H1 (cell line): ENCODE measurements at regions not wholly inside any gene's neighbourhood (a gene's known extent, or its start where the extent isn't known, plus 50 kb on each side); places are given as distances from the start of the nearest gene placed in this dataset.

Experiments
- CTCF ChIA-PET: fragments of 300-600 bp; sonication (Branson Sonifier 250); formaldehyde crosslinking; loops from one replicate; lab custom pipeline; 2021; ENCODE audit not compliant: partially characterized antibody; lab: Charles Lee
- POLR2A ChIA-PET: fragments of 300-600 bp; sonication (Branson Sonifier 250); formaldehyde crosslinking; loops from one replicate; lab custom pipeline; 2021; ENCODE audit warnings: inconsistent platforms; ENCODE audit not compliant: partially characterized antibody; lab: Charles Lee
- DNase-seq, 2 experiments: peaks; one replicate each; pipeline versions ENCODE4 v3.0.0 to v3.0.0-alpha.2; 2010 to 2022; ENCODE audit warnings: low spot score in 2 of 2, low read depth in 1 of 2, mixed read lengths in 1 of 2
- FAIRE-seq: peaks from 2 replicates; lab custom pipeline; 2011; peaks lifted over from hg19 to GRCh38; lab: Jason Lieb, UNC
- H2AFZ ChIP-seq: 2 replicates; pipeline ENCODE4 v1.8.1; 2012; ENCODE audit warnings: low read length, inconsistent platforms
- H2AK5ac ChIP-seq: 2 replicates; pipeline ENCODE4 v1.6.1; 2013; ENCODE audit warnings: low read depth, low read length
- H2BK120ac ChIP-seq: replicated peaks from 2 replicates; pipeline ENCODE3; 2013; ENCODE audit warnings: low read depth, low read length, inconsistent platforms
- H2BK12ac ChIP-seq: 2 replicates; pipeline ENCODE4 v1.6.1; 2013; ENCODE audit warnings: low read depth, low read length
- H2BK15ac ChIP-seq: 2 replicates; pipeline ENCODE4 v1.6.1; 2013; ENCODE audit warnings: low read length
- H2BK20ac ChIP-seq: 2 replicates; pipeline ENCODE4 v1.6.1; 2013; ENCODE audit warnings: low read length
- H2BK5ac ChIP-seq: 2 replicates; pipeline ENCODE4 v1.6.1; 2013; ENCODE audit warnings: low read depth, low read length
- H3K14ac ChIP-seq: 2 replicates; pipeline ENCODE4 v1.6.1; 2013; ENCODE audit warnings: inconsistent platforms; ENCODE audit not compliant: insufficient read length
- H3K18ac ChIP-seq: 2 replicates; pipeline ENCODE4 v1.6.1; 2013; ENCODE audit warnings: low read length; ENCODE audit errors: extremely low read depth
- H3K23ac ChIP-seq: 2 replicates; pipeline ENCODE4 v1.6.1; 2013; ENCODE audit warnings: inconsistent platforms; ENCODE audit not compliant: insufficient read length
- H3K23me2 ChIP-seq: 2 replicates; pipeline ENCODE4 v1.6.1; 2013; ENCODE audit warnings: low read depth, low read length
- H3K27ac ChIP-seq: 2 replicates; pipeline ENCODE4 v1.6.1; 2011; ENCODE audit warnings: low read depth, low read length, inconsistent platforms
- H3K27me3 ChIP-seq, 4 experiments: replicated peaks in 1 of 4; 1 replicate in 1 of 4; 2 replicates in 3 of 4; pipeline versions ENCODE4 v1.6.1 to v1.8.1; 2011 to 2013; ENCODE audit warnings: low read length in 3 of 4, mild to moderate bottlenecking in 3 of 4, inconsistent platforms in 2 of 4, mixed read lengths in 2 of 4, moderate library complexity in 1 of 4; ENCODE audit not compliant: control insufficient read depth in 3 of 4, insufficient read depth in 3 of 4; ENCODE audit errors: extremely low read depth in 1 of 4
- H3K36me3 ChIP-seq, 4 experiments: 2 replicates each; pipeline versions ENCODE4 v1.6.1 to v1.8.1; 2011 to 2013; ENCODE audit warnings: mild to moderate bottlenecking in 4 of 4, low read length in 3 of 4, moderate library complexity in 2 of 4, control low read depth in 1 of 4, inconsistent platforms in 1 of 4; ENCODE audit not compliant: insufficient read depth in 4 of 4, control insufficient read depth in 2 of 4
- H3K4ac ChIP-seq: replicated peaks from 2 replicates; pipeline ENCODE3; 2013; ENCODE audit warnings: low read length, low read depth, mixed read lengths, inconsistent platforms; ENCODE audit not compliant: insufficient read length
- H3K4me1 ChIP-seq, 4 experiments: replicated peaks in 1 of 4; 1 replicate in 1 of 4; 2 replicates in 3 of 4; pipeline versions ENCODE4 v1.6.1 to v1.8.1; 2011 to 2013; ENCODE audit warnings: low read length in 3 of 4, inconsistent platforms in 2 of 4, mixed read lengths in 1 of 4; ENCODE audit not compliant: insufficient read depth in 4 of 4, control insufficient read depth in 3 of 4
- H3K4me2 ChIP-seq, 2 experiments: 2 replicates each; pipeline versions ENCODE4 v1.6.1 to v1.8.1; 2011 to 2013; ENCODE audit warnings: low read depth in 2 of 2, low read length in 2 of 2, control low read depth in 1 of 2, inconsistent platforms in 1 of 2, mild to moderate bottlenecking in 1 of 2; ENCODE audit not compliant: insufficient read depth in 1 of 2
- H3K4me3 ChIP-seq, 4 experiments: fragments of 200-600, 300-600 bp in 1 of 4; sonication (generic), shearing (Covaris generic), sonication (Bioruptor Twin) in 1 of 4; 2 replicates each; pipeline versions ENCODE4 v1.5.1 to v1.8.1; 2011 to 2016; ENCODE audit warnings: low read length in 4 of 4, low read depth in 3 of 4, control low read depth in 2 of 4, inconsistent platforms in 2 of 4, mild to moderate bottlenecking in 2 of 4, mixed read lengths in 1 of 4, moderate library complexity in 1 of 4; ENCODE audit not compliant: insufficient read depth in 2 of 4; ENCODE audit errors: extremely low read depth in 1 of 4
- H3K56ac ChIP-seq: replicated peaks from 2 replicates; pipeline ENCODE3; 2013; ENCODE audit warnings: low read depth, mild to moderate bottlenecking, mixed read lengths, low read length, inconsistent platforms; ENCODE audit not compliant: insufficient read length
- H3K79me1 ChIP-seq: 2 replicates; pipeline ENCODE4 v1.6.1; 2013; ENCODE audit warnings: low read depth, low read length, control low read depth
- H3K79me2 ChIP-seq, 2 experiments: 2 replicates each; pipeline versions ENCODE4 v1.6.1 to v1.8.1; 2012 to 2013; ENCODE audit warnings: low read length in 2 of 2, mild to moderate bottlenecking in 2 of 2, inconsistent platforms in 1 of 2; ENCODE audit not compliant: insufficient read depth in 2 of 2, control insufficient read depth in 1 of 2
- H3K9ac ChIP-seq, 4 experiments: replicated peaks in 1 of 4; 1 replicate in 1 of 4; 2 replicates in 3 of 4; pipeline versions ENCODE4 v1.6.1 to v1.8.1; 2011 to 2013; ENCODE audit warnings: low read depth in 3 of 4, low read length in 3 of 4, control low read depth in 2 of 4, mild to moderate bottlenecking in 2 of 4, moderate library complexity in 2 of 4, inconsistent platforms in 1 of 4; ENCODE audit errors: extremely low read depth in 1 of 4
- H3K9me3 ChIP-seq, 2 experiments: 2 replicates each; pipeline versions ENCODE4 v1.6.1 to v1.8.1; 2012 to 2013; ENCODE audit warnings: mild to moderate bottlenecking in 2 of 2, moderate library complexity in 2 of 2, control low read depth in 1 of 2, inconsistent platforms in 1 of 2, low read depth in 1 of 2, low read length in 1 of 2, mixed read lengths in 1 of 2; ENCODE audit not compliant: insufficient read depth in 2 of 2
- H4K20me1 ChIP-seq, 2 experiments: replicated peaks in 1 of 2; 2 replicates each; pipeline versions ENCODE3 to v1.8.1; 2011 to 2013; ENCODE audit warnings: inconsistent platforms in 2 of 2, low read length in 2 of 2, mild to moderate bottlenecking in 1 of 2; ENCODE audit not compliant: insufficient read depth in 2 of 2, control insufficient read depth in 1 of 2
- H4K5ac ChIP-seq: 2 replicates; pipeline ENCODE4 v1.6.1; 2013; ENCODE audit warnings: low read length, low read depth, mixed read lengths, inconsistent platforms; ENCODE audit not compliant: insufficient read length
- H4K8ac ChIP-seq: 2 replicates; pipeline ENCODE4 v1.8.0; 2013; ENCODE audit warnings: mild to moderate bottlenecking, moderate library complexity, low read length, inconsistent platforms; ENCODE audit not compliant: insufficient read depth; ENCODE audit errors: extremely low read depth
- H4K91ac ChIP-seq: replicated peaks from 2 replicates; pipeline ENCODE3; 2013; ENCODE audit warnings: low read length, mixed read lengths, inconsistent platforms; ENCODE audit not compliant: insufficient read length
- CHD1 ChIP-seq: IDR thresholded peaks from 2 replicates; pipeline ENCODE4 v1.6.1; 2012; ENCODE audit warnings: low read depth, low read length, improper control_type of control experiment
- CTBP2 ChIP-seq: IDR thresholded peaks from 2 replicates; pipeline ENCODE4 v1.7.0; 2011; ENCODE audit warnings: borderline replicate concordance, mild to moderate bottlenecking, moderate library complexity, mixed read lengths, low read length; ENCODE audit not compliant: insufficient read depth, insufficient read length
- FOSL1 ChIP-seq: IDR thresholded peaks from 2 replicates; pipeline ENCODE4 v1.6.1; 2011; ENCODE audit warnings: mild to moderate bottlenecking, low read depth, low read length, moderate library complexity; ENCODE audit not compliant: insufficient read depth
- HDAC2 ChIP-seq, 2 experiments: fragments of 300-600 bp in 1 of 2; sonication (generic) in 1 of 2; IDR thresholded peaks; 2 replicates each; pipeline ENCODE4 v1.6.1; 2011 to 2012; ENCODE audit warnings: low read depth in 2 of 2, low read length in 2 of 2, mild to moderate bottlenecking in 2 of 2, moderate library complexity in 2 of 2, borderline replicate concordance in 1 of 2, inconsistent platforms in 1 of 2
- HDAC6 ChIP-seq: IDR thresholded peaks from one replicate; pipeline ENCODE4 v1.7.1; 2012; ENCODE audit warnings: low read depth, mild to moderate bottlenecking, inconsistent platforms, low read length, moderate library complexity
- JUN ChIP-seq: IDR thresholded peaks from 2 replicates; pipeline ENCODE4 v1.6.1; 2011; ENCODE audit warnings: low read depth, mild to moderate bottlenecking, improper control_type of control experiment, low read length
- POLR2AphosphoS5 ChIP-seq: IDR thresholded peaks from 2 replicates; pipeline ENCODE4 v1.6.1; 2011; ENCODE audit warnings: low read depth, low read length
- RFX5 ChIP-seq: IDR thresholded peaks from 2 replicates; pipeline ENCODE4 v1.6.1; 2011; ENCODE audit warnings: low read depth, low read length, improper control_type of control experiment, borderline replicate concordance
- WGBS, 2 experiments: shearing (Covaris generic) in 1 of 2; methylation state at CpG; one replicate each; pipeline versions ENCODE4 v1.1.6 to v1.1.7; 2013 to 2015; ENCODE audit warnings: low lambda C conversion rate in 2 of 2, mixed read lengths in 2 of 2, inconsistent platforms in 1 of 2, low coverage in 1 of 2, missing lambda C conversion rate in 1 of 2; ENCODE audit not compliant: insufficient replicate concordance in 2 of 2, insufficient coverage in 1 of 2, insufficient read length in 1 of 2; ENCODE audit errors: extremely low coverage in 1 of 2, missing lambda C conversion rate in 1 of 2; 5-methylcytosine and 5-hydroxymethylcytosine counted together

GRCh38 chr17:69735285-69735684, 320.8 kb downstream of the MAP2K6 start:
- no peak overlapping the region for H4K5ac ChIP-seq
- H3K79me2 ChIP-seq, result no peaks in the 10 kb centered on the region
- H3K23me2 ChIP-seq, result no peaks in the 10 kb centered on the region
- no peak for FAIRE-seq
- H2BK20ac ChIP-seq, result no peak overlapping the region
- H3K4ac ChIP-seq, result no peak overlapping the region
- H3K4me1 ChIP-seq, result no peaks in the 10 kb centered on the region
- DNase-seq, result no peak
- no peak overlapping the region for H3K4me2 ChIP-seq
- POLR2A ChIA-PET, result no interaction called here
- no peak overlapping the region for H3K4me3 ChIP-seq
- whole genome bisulfite sequencing, 2 experiments, result 95% methylated on average over 2 of the region's 2 CpGs; no CpG with 5 or more reads in 1 of the 2 experiments
- H3K14ac ChIP-seq, result no peak overlapping the region
- no peak overlapping the region for H2BK5ac ChIP-seq
- no peak overlapping the region for H2BK12ac ChIP-seq
- H4K91ac ChIP-seq, result no peak overlapping the region
- no peak overlapping the region for H4K8ac ChIP-seq
- no peak overlapping the region for H3K23ac ChIP-seq
- no peaks in the 10 kb centered on the region for H3K27me3 ChIP-seq
- no peaks in the 10 kb centered on the region for H3K9me3 ChIP-seq
- H3K27ac ChIP-seq, result no peak overlapping the region
- CTCF ChIA-PET, result interaction anchor here (1.8 kb wide), 1 partner anchor 12 kb away, joined by 4 read pairs; no protein-coding TSS in a partner anchor
- H3K36me3 ChIP-seq, result no peaks in the 10 kb centered on the region
- no peak overlapping the region for H2AK5ac ChIP-seq
- no peaks in the 10 kb centered on the region for H3K79me1 ChIP-seq
- H3K18ac ChIP-seq, result no peak overlapping the region
- no peak overlapping the region for H3K9ac ChIP-seq
- no peak overlapping the region for H2AFZ ChIP-seq
- H2BK120ac ChIP-seq, result no peak overlapping the region
- H3K56ac ChIP-seq, result no peak overlapping the region
- no peak overlapping the region for H2BK15ac ChIP-seq
- no peaks in the 10 kb centered on the region for H4K20me1 ChIP-seq
- TF ChIP-seq CHD1 (no peak), FOSL1 (no peak), HDAC2 (IDR thresholded peaks at IDR 0.05; ENCODE audit: borderline replicate concordance in 1 of 2, low read depth in 2 of 2, low read length in 2 of 2) (no peak), JUN (no peak), POLR2AphosphoS5 (no peak), RFX5 (no peak), HDAC6 (no peak), CTBP2 (no peak)
